GM19463 (cell line): ENCODE measurements at regions not wholly inside any gene's neighbourhood (a gene's known extent, or its start where the extent isn't known, plus 50 kb on each side); places are given as distances from the start of the nearest gene placed in this dataset.
"Not testable (repeated sequence)": the region's sequence is repeated elsewhere in the genome, so short reads cannot be mapped to it uniquely, and the experiment has no call there.

Experiments used
- ATAC-seq: cut with Tn5 transposase; IDR thresholded peaks from one replicate; pipeline ENCODE4 v1.9.1; 2021; ENCODE audit warnings: mild to moderate bottlenecking, moderate library complexity; ENCODE audit not compliant: unreplicated experiment

GRCh38 chrX:140342410-140342809 is 162.5 kb downstream of the SOX3 start:
- ATAC-seq: no peak

- no peak for ATAC-seq
Observed at GRCh38 chrX:140337263-140337662, 167.6 kb downstream of the SOX3 start.

- ATAC-seq: no peak
Observed at GRCh38 chrX:140318296-140318695, 186.6 kb downstream of the SOX3 start.

- no peak for ATAC-seq
Observed at GRCh38 chrX:140317462-140317861, 187.4 kb downstream of the SOX3 start.

- ATAC-seq: no peak
Observed at GRCh38 chrX:140298960-140299825, 205.7 kb downstream of the SOX3 start.

- no peak for ATAC-seq
Observed at GRCh38 chrX:140297273-140297672, 207.6 kb downstream of the SOX3 start.

- ATAC-seq: no peak
Observed at GRCh38 chrX:140292961-140293360, 211.9 kb downstream of the SOX3 start.

- ATAC-seq: no peak
Observed at GRCh38 chrX:140292188-140292587, 212.7 kb downstream of the SOX3 start.

GRCh38 chrX:140274811-140275525 is 229.9 kb downstream of the SOX3 start:
- no peak for ATAC-seq

- ATAC-seq: no peak
Observed at GRCh38 chrX:140273921-140274320, 230.9 kb downstream of the SOX3 start.

- ATAC-seq: no peak
Observed at GRCh38 chrX:140250391-140250790, 254.5 kb downstream of the SOX3 start.

- ATAC-seq: no peak
Observed at GRCh38 chrX:140249088-140249487, 255.8 kb downstream of the SOX3 start.

- no peak for ATAC-seq
Observed at GRCh38 chrX:140229191-140229590, 263.9 kb upstream of the CXorf66 start.

- not testable (repeated sequence) for ATAC-seq
Observed at GRCh38 chrX:140226037-140226436, 260.7 kb upstream of the CXorf66 start.

GRCh38 chrX:140215894-140216293 is 250.6 kb upstream of the CXorf66 start:
- ATAC-seq: not testable (repeated sequence)

- not testable (repeated sequence) for ATAC-seq
Observed at GRCh38 chrX:140214518-140214917, 249.2 kb upstream of the CXorf66 start.

- ATAC-seq: no peak
Observed at GRCh38 chrX:140206657-140207056, 241.3 kb upstream of the CXorf66 start.

- ATAC-seq: no peak
Observed at GRCh38 chrX:140190441-140191108, 225.3 kb upstream of the CXorf66 start.

GRCh38 chrX:140180585-140180984 is 215.3 kb upstream of the CXorf66 start:
- no peak for ATAC-seq

- ATAC-seq: no peak
Observed at GRCh38 chrX:140177821-140178220, 212.5 kb upstream of the CXorf66 start.

- no peak for ATAC-seq
Observed at GRCh38 chrX:140172401-140172800, 207.1 kb upstream of the CXorf66 start.

- ATAC-seq: no peak
Observed at GRCh38 chrX:140167551-140167950, 202.2 kb upstream of the CXorf66 start.
